Endothelial cell of umbilical vein (primary cell): ENCODE measurements at regions not wholly inside any gene's neighbourhood (a gene's known extent, or its start where the extent isn't known, plus 50 kb on each side); places are given as distances from the start of the nearest gene placed in this dataset.

Source experiments
- BruUV-seq: library from RNA; stranded (reverse); fragments of 400-500 nt; replicated peaks from 2 replicates; lab custom pipeline; 2021; lab: Mats Ljungman, UMichigan
- CTCF ChIA-PET: fragments of 300-600, 350-600 bp; sonication (Branson Sonifier 250); formaldehyde crosslinking; loops from one replicate; lab custom pipeline; 2021; ENCODE audit warnings: antibody characterized with exemption, inconsistent platforms; lab: Charles Lee
- POLR2A ChIA-PET: fragments of 300-600, 350-600 bp; sonication (Branson Sonifier 250); formaldehyde crosslinking; loops from one replicate; lab custom pipeline; 2021; ENCODE audit warnings: antibody characterized with exemption, inconsistent platforms; lab: Charles Lee
- DNase-seq: peaks from one replicate; pipeline ENCODE4 v3.0.0-alpha.2; 2011; ENCODE audit warnings: low read depth, low spot score
- FAIRE-seq: peaks from 2 replicates; lab custom pipeline; 2011; peaks lifted over from hg19 to GRCh38; lab: Jason Lieb, UNC
- H2AFZ ChIP-seq: 2 replicates; pipeline ENCODE4 v1.6.0; 2012; ENCODE audit warnings: low read depth, low read length, control low read depth, inconsistent platforms
- H3K27ac ChIP-seq: 2 replicates; pipeline ENCODE4 v1.5.1; 2011; ENCODE audit warnings: low read depth, mild to moderate bottlenecking, control low read depth, low read length, moderate library complexity; ENCODE audit not compliant: insufficient read depth
- H3K27me3 ChIP-seq, 2 experiments: 2 replicates each; pipeline versions ENCODE4 v1.6.0 to v1.6.1; 2011; ENCODE audit warnings: low read length in 2 of 2, mixed read lengths in 1 of 2; ENCODE audit not compliant: control insufficient read depth in 2 of 2, insufficient read depth in 2 of 2
- H3K36me3 ChIP-seq, 2 experiments: 2 replicates in 1 of 2; 3 replicates in 1 of 2; pipeline ENCODE4 v1.5.1; 2011; ENCODE audit warnings: low read length in 2 of 2, mild to moderate bottlenecking in 1 of 2, moderate library complexity in 1 of 2; ENCODE audit not compliant: control insufficient read depth in 2 of 2, insufficient read depth in 2 of 2; ENCODE audit errors: extremely low read depth in 1 of 2
- H3K4me1 ChIP-seq: 3 replicates; pipeline ENCODE4 v1.5.1; 2011; ENCODE audit warnings: mild to moderate bottlenecking, low read length; ENCODE audit not compliant: control insufficient read depth, insufficient read depth; ENCODE audit errors: extremely low read depth
- H3K4me2 ChIP-seq: 2 replicates; pipeline ENCODE4 v1.6.1; 2011; ENCODE audit warnings: low read length, control low read depth, mixed read lengths; ENCODE audit not compliant: insufficient read depth
- H3K4me3 ChIP-seq, 3 experiments: fragments of 200-600 bp in 1 of 3; sonication (generic), shearing (Covaris generic) in 1 of 3; replicated peaks in 1 of 3; 2 replicates each; pipeline ENCODE4 v1.5.1; 2011 to 2016; ENCODE audit warnings: control low read depth in 3 of 3, low read length in 3 of 3, mild to moderate bottlenecking in 2 of 3, inconsistent platforms in 1 of 3, low read depth in 1 of 3, moderate library complexity in 1 of 3; ENCODE audit not compliant: insufficient read depth in 1 of 3
- H3K79me2 ChIP-seq: 2 replicates; pipeline ENCODE4 v1.6.0; 2012; ENCODE audit warnings: low read length, inconsistent platforms; ENCODE audit not compliant: control insufficient read depth, insufficient read depth
- H3K9ac ChIP-seq: replicated peaks from 2 replicates; pipeline ENCODE3; 2011; ENCODE audit warnings: low read length, control low read depth; ENCODE audit not compliant: insufficient read depth; ENCODE audit errors: extremely low read depth
- H3K9me1 ChIP-seq: replicated peaks from 3 replicates; pipeline ENCODE4 v1.6.0; 2011; ENCODE audit warnings: mild to moderate bottlenecking, low read length; ENCODE audit not compliant: control insufficient read depth, insufficient read depth; ENCODE audit errors: extremely low read depth
- H3K9me3 ChIP-seq: replicated peaks from 2 replicates; pipeline ENCODE4 v1.5.1; 2012; ENCODE audit warnings: low read length, inconsistent platforms; ENCODE audit not compliant: control insufficient read depth, insufficient read depth
- H4K20me1 ChIP-seq: replicated peaks from 2 replicates; pipeline ENCODE3; 2011; ENCODE audit warnings: mild to moderate bottlenecking, low read length; ENCODE audit not compliant: control insufficient read depth, insufficient read depth; ENCODE audit errors: extremely low read depth
- EZH2 ChIP-seq: IDR thresholded peaks from 2 replicates; pipeline ENCODE4 v1.6.1; 2012; ENCODE audit warnings: borderline replicate concordance, low read depth, mild to moderate bottlenecking, moderate library complexity, low read length, inconsistent platforms; ENCODE audit not compliant: severe bottlenecking
- FOS ChIP-seq: IDR thresholded peaks from 2 replicates; pipeline ENCODE4 v1.6.1; 2011; ENCODE audit warnings: mild to moderate bottlenecking, low read length, moderate library complexity, borderline replicate concordance; ENCODE audit not compliant: insufficient read depth
- GATA2 ChIP-seq: IDR thresholded peaks from 2 replicates; pipeline ENCODE4 v1.7.0; 2011; ENCODE audit warnings: low read depth, mild to moderate bottlenecking, moderate library complexity, mixed read lengths, low read length; ENCODE audit not compliant: insufficient read length, insufficient read depth
- JUN ChIP-seq: IDR thresholded peaks from 2 replicates; pipeline ENCODE4 v1.6.1; 2011; ENCODE audit warnings: borderline replicate concordance, low read depth; ENCODE audit not compliant: insufficient read length, insufficient read depth
- MYC ChIP-seq: IDR thresholded peaks from one replicate; pipeline ENCODE4 v1.6.1; 2011; ENCODE audit warnings: mild to moderate bottlenecking, low read depth, low read length
- POLR2A ChIP-seq: IDR thresholded peaks from 2 replicates; pipeline ENCODE4 v1.6.1; 2012; ENCODE audit warnings: low read depth, mild to moderate bottlenecking, control low read depth, low read length
- POLR2AphosphoS5 ChIP-seq: IDR thresholded peaks from 2 replicates; pipeline ENCODE4 v1.6.1; 2012; ENCODE audit warnings: low read depth, mild to moderate bottlenecking, control low read depth, low read length, moderate library complexity; ENCODE audit not compliant: insufficient read depth
- dilution Hi-C: fragments of 300-500 bp; cut with MboI; formaldehyde crosslinking; loops from one replicate; pipeline ENCODE4 v1.15.0; 2019; ENCODE audit warnings: low sequenced_read_pairs; ENCODE audit not compliant: extremely low pct_ligation_motif_present
- intact Hi-C: fragments of 100-400 bp; cut with micrococcal nuclease; formaldehyde crosslinking; loops from one replicate; pipeline ENCODE4 v1.10.0; 2022
- TF ChIP-seq, protein P1 (sequence below), 2 donors: IDR thresholded peaks; 1 replicate in 1 of 2; 2 replicates in 1 of 2; pipeline ENCODE4 v1.5.1; 2011; ENCODE audit warnings: low read length in 2 of 2, mild to moderate bottlenecking in 2 of 2, moderate library complexity in 2 of 2, control low read depth in 1 of 2, inconsistent platforms in 1 of 2, low read depth in 1 of 2; ENCODE audit not compliant: insufficient read depth in 1 of 2; ENCODE audit errors: extremely low read depth in 1 of 2

DNA sequence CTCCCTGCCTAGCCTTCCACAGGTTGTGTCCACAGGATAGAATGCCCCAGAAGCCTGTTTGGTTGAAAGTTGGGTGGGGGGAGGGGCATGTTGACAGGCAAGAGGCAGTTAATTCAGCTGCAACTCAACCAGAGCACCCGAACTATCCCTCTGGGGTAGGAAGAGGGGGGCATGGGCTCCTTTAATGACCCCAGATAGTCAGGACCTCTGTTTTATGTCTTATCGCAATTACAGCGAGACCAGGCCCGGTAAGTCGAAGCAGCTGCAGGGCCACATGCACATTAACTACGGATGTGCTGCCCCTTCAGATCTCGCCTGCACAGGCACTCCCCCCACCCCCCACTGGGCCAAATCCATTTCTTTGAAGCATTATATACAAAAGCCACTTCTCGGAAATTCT, 363.8 kb upstream of the HNRNPA3 start:
- H3K27me3 ChIP-seq, result peaks cover 0 to 2% of the 10 kb centered on the region in 2 experiments
- H3K4me3 ChIP-seq, result no peak overlapping the region
- no peak overlapping the region for H2AFZ ChIP-seq
- H3K79me2 ChIP-seq, result no peaks in the 10 kb centered on the region
- no peak for DNase-seq
- H3K9ac ChIP-seq, result no peak overlapping the region
- ChIA-PET POLR2A (no interaction called here), CTCF (no interaction called here)
- intact Hi-C loops (no loop called here), dilution Hi-C loops (no loop called here)
- no peaks in the 10 kb centered on the region for H3K4me1 ChIP-seq
- H3K36me3 ChIP-seq, result no peaks in the 10 kb centered on the region
- no TSS peak for BruUV-seq
- H3K27ac ChIP-seq, result no peak overlapping the region
- H4K20me1 ChIP-seq, result no peaks in the 10 kb centered on the region
- TF ChIP-seq POLR2AphosphoS5 (no peak), FOS (no peak), GATA2 (no peak), POLR2A (no peak), MYC (no peak), EZH2 (no peak), JUN (no peak)
- TF ChIP-seq, protein P1, sequence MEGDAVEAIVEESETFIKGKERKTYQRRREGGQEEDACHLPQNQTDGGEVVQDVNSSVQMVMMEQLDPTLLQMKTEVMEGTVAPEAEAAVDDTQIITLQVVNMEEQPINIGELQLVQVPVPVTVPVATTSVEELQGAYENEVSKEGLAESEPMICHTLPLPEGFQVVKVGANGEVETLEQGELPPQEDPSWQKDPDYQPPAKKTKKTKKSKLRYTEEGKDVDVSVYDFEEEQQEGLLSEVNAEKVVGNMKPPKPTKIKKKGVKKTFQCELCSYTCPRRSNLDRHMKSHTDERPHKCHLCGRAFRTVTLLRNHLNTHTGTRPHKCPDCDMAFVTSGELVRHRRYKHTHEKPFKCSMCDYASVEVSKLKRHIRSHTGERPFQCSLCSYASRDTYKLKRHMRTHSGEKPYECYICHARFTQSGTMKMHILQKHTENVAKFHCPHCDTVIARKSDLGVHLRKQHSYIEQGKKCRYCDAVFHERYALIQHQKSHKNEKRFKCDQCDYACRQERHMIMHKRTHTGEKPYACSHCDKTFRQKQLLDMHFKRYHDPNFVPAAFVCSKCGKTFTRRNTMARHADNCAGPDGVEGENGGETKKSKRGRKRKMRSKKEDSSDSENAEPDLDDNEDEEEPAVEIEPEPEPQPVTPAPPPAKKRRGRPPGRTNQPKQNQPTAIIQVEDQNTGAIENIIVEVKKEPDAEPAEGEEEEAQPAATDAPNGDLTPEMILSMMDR (IDR thresholded peaks at IDR 0.05; ENCODE audit: extremely low read depth in 1 of 2, insufficient read depth in 1 of 2, low read depth in 1 of 2, low read length in 2 of 2), result no peak
- no peak for FAIRE-seq
- no peaks in the 10 kb centered on the region for H3K9me3 ChIP-seq
- no peak overlapping the region for H3K4me2 ChIP-seq
- no peaks in the 10 kb centered on the region for H3K9me1 ChIP-seq
